GM12878 (cell line): ENCODE measurements at regions not wholly inside any gene's neighbourhood (a gene's known extent, or its start where the extent isn't known, plus 50 kb on each side); places are given as distances from the start of the nearest gene placed in this dataset.

ENCODE experiments used
- ATAC-seq: fragments of 200-7000 bp; cut with Tn5 transposase; 3 replicates; pipeline ENCODE4 v1.9.1; 2020; ENCODE audit warnings: mild to moderate bottlenecking, moderate library complexity
- BruUV-seq: library from RNA; stranded (reverse); fragments of 400-500 nt; replicated peaks from 2 replicates; lab custom pipeline; 2021; lab: Mats Ljungman, UMichigan
- CTCF ChIA-PET: fragments of 300-600 bp; sonication (Branson Sonifier 250); formaldehyde crosslinking; extraction: SDS; loops from one replicate; lab custom pipeline; 2021; ENCODE audit warnings: inconsistent platforms; lab: Yijun Ruan, JAX
- POLR2A ChIA-PET: fragments of 350-600 bp; formaldehyde crosslinking; extraction: SDS; loops from one replicate; lab custom pipeline; 2021; ENCODE audit warnings: inconsistent platforms; lab: Charles Lee
- RAD21 ChIA-PET: fragments of 300-600 bp; sonication (Branson Sonifier 250); formaldehyde crosslinking; loops from one replicate; lab custom pipeline; 2023; ENCODE audit warnings: antibody characterized with exemption; ENCODE audit not compliant: unreplicated experiment; lab: Charles Lee
- SMC1A ChIA-PET: fragments of 300-600 bp; sonication (Branson Sonifier 250); formaldehyde crosslinking; loops from one replicate; lab custom pipeline; 2023; ENCODE audit not compliant: unreplicated experiment, uncharacterized antibody; lab: Charles Lee
- DNase-seq: peaks from one replicate; pipeline ENCODE4 v3.0.0-alpha.2; 2011; ENCODE audit warnings: low read depth, low spot score
- FAIRE-seq: peaks from 3 replicates; lab custom pipeline; 2011; peaks lifted over from hg19 to GRCh38; lab: Jason Lieb, UNC
- H2AFZ ChIP-seq: 2 replicates; pipeline ENCODE4 v1.6.0; 2011; ENCODE audit warnings: low read depth, low read length, control low read depth; ENCODE audit not compliant: control insufficient read depth
- H3K27ac ChIP-seq: 2 replicates; pipeline ENCODE4 v1.5.1; 2011; ENCODE audit warnings: control low read depth; ENCODE audit not compliant: control insufficient read depth, insufficient read depth
- H3K27me3 ChIP-seq, 2 experiments: replicated peaks in 1 of 2; 2 replicates each; pipeline versions ENCODE4 v1.6.0 to v1.6.1; 2011; ENCODE audit warnings: low read length in 1 of 2; ENCODE audit not compliant: control insufficient read depth in 2 of 2, insufficient read depth in 2 of 2
- H3K36me3 ChIP-seq, 2 experiments: 2 replicates each; pipeline ENCODE4 v1.5.1; 2011; ENCODE audit warnings: low read length in 1 of 2; ENCODE audit not compliant: control insufficient read depth in 2 of 2, insufficient read depth in 2 of 2
- H3K4me1 ChIP-seq: 2 replicates; pipeline ENCODE4 v1.6.1; 2011; ENCODE audit warnings: mild to moderate bottlenecking, low read length, moderate library complexity, mixed read lengths; ENCODE audit not compliant: control insufficient read depth, insufficient read depth
- H3K4me2 ChIP-seq: 2 replicates; pipeline ENCODE4 v1.6.0; 2011; ENCODE audit warnings: control low read depth; ENCODE audit not compliant: control insufficient read depth, insufficient read depth
- H3K4me3 ChIP-seq: fragments of 200-600 bp; sonication (generic); 2 replicates; pipeline ENCODE4 v1.5.1; 2016
- H3K79me2 ChIP-seq: 2 replicates; pipeline ENCODE4 v1.6.0; 2011; ENCODE audit warnings: low read length; ENCODE audit not compliant: control insufficient read depth, insufficient read depth
- H3K9ac ChIP-seq: 2 replicates; pipeline ENCODE4 v1.8.0; 2011; ENCODE audit warnings: low read length, control low read depth, mixed read lengths; ENCODE audit not compliant: control insufficient read depth, insufficient read depth
- H3K9me3 ChIP-seq: replicated peaks from 3 replicates; pipeline ENCODE4 v1.5.1; 2011; ENCODE audit warnings: mild to moderate bottlenecking, low read length; ENCODE audit not compliant: control insufficient read depth, insufficient read depth
- H4K20me1 ChIP-seq: 2 replicates; pipeline ENCODE4 v1.6.0; 2011; ENCODE audit not compliant: control insufficient read depth, insufficient read depth
- BCLAF1 ChIP-seq: fragments of 450-650 bp; IDR thresholded peaks from 2 replicates; pipeline ENCODE4 v1.6.1; 2017; ENCODE audit warnings: antibody characterized with exemption, mild to moderate bottlenecking, moderate library complexity
- POLR2A ChIP-seq: IDR thresholded peaks from 2 replicates; pipeline ENCODE4 v1.6.1; 2011; ENCODE audit warnings: low read depth, mild to moderate bottlenecking, low read length
- SMAD5 ChIP-seq: IDR thresholded peaks from 2 replicates; pipeline ENCODE4 v1.6.1; 2016; ENCODE audit warnings: antibody characterized with exemption, low read depth
- YBX1 ChIP-seq: fragments of 450-650 bp; IDR thresholded peaks from 2 replicates; pipeline ENCODE4 v1.6.1; 2016; ENCODE audit warnings: antibody characterized with exemption
- ZNF24 ChIP-seq: fragments of 450-650 bp; IDR thresholded peaks from 2 replicates; pipeline ENCODE4 v1.6.1; 2017; ENCODE audit warnings: antibody characterized with exemption, mild to moderate bottlenecking
- WGBS: methylation state at CpG from one replicate; pipeline ENCODE4 v1.1.6; 2016; ENCODE audit warnings: low lambda C conversion rate; ENCODE audit not compliant: insufficient replicate concordance, insufficient coverage; ENCODE audit errors: missing lambda C conversion rate; 5-methylcytosine and 5-hydroxymethylcytosine counted together
- in situ Hi-C: fragments of 300-500 bp; cut with MboI; formaldehyde crosslinking; loops from 9 replicates; pipeline ENCODE4 v1.14.3; 2018; ENCODE audit warnings: mixed read lengths
- intact Hi-C: fragments of 100-400 bp; cut with micrococcal nuclease; formaldehyde crosslinking; loops from one replicate; pipeline ENCODE4 v1.14.2; 2022; ENCODE audit not compliant: unreplicated experiment

GRCh38 chr12:60075091-60075490 is 479.3 kb downstream of the SLC16A7 start (continued):
- TF ChIP-seq BCLAF1 = no peak

DNA sequence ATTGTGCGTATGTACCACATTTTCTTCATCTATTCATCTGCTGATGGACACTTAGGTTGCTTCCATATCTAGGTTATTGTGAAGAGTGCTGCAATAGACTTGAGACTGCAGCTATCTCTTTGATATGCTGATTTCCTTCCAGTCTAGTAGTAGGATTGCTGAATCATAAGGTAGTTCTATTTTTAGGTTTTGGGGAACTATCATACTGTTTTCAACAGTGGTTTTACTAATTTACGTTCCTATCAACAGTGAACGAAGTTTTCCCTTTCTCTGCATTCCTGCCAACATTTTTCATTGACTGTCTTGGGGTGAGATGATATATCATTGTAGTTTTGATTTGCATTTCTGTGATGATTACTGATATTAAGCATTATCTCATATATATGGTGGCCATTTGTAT is 482.2 kb downstream of the SLC16A7 start:
- in situ Hi-C loops = no loop called here
- Histone ChIP-seq H3K36me3 (no peaks in the 10 kb centered on the region), H3K79me2 (no peaks in the 10 kb centered on the region), H3K27me3 (no peaks in the 10 kb centered on the region), H3K27ac (no peak overlapping the region), H3K4me2 (no peak overlapping the region), H3K9ac (no peak overlapping the region), H4K20me1 (no peaks in the 10 kb centered on the region), H3K4me3 (no peak overlapping the region), H3K9me3 (no peaks in the 10 kb centered on the region), H2AFZ (no peak overlapping the region), H3K4me1 (no peaks in the 10 kb centered on the region)
- ATAC-seq (no peak), FAIRE-seq (no peak), DNase-seq (no peak)
- POLR2A ChIA-PET = no interaction called here
- CTCF ChIA-PET = no interaction called here
- SMC1A ChIA-PET = no interaction called here
- RAD21 ChIA-PET = no interaction called here
- intact Hi-C loops = no loop called here
- 32% methylated on average over 3 of the region's 3 CpGs for WGBS
- TF ChIP-seq POLR2A (no peak), YBX1 (no peak), SMAD5 (no peak)
- BruUV-seq = no TSS peak

GRCh38 chr12:60093428-60093827 is 497.6 kb downstream of the SLC16A7 start:
- H4K20me1 ChIP-seq = no peaks in the 10 kb centered on the region
- ChIA-PET POLR2A (no interaction called here), CTCF (no interaction called here), SMC1A (no interaction called here), RAD21 (no interaction called here)
- H3K4me3 ChIP-seq = no peak overlapping the region
- H3K9me3 ChIP-seq = no peaks in the 10 kb centered on the region
- BruUV-seq = no TSS peak
- no peak for TF ChIP-seq ZNF24
- ATAC-seq (no peak), DNase-seq (no peak), FAIRE-seq (no peak)
- no peak overlapping the region for H2AFZ ChIP-seq
- no peaks in the 10 kb centered on the region for H3K27me3 ChIP-seq
- H3K9ac ChIP-seq = no peak overlapping the region
- H3K4me2 ChIP-seq = no peak overlapping the region
- no peak overlapping the region for H3K27ac ChIP-seq
- no peaks in the 10 kb centered on the region for H3K4me1 ChIP-seq
- no peaks in the 10 kb centered on the region for H3K79me2 ChIP-seq
- in situ Hi-C loops = no loop called here
- intact Hi-C loops = no loop called here
- H3K36me3 ChIP-seq = no peaks in the 10 kb centered on the region
